H1 (cell line): ENCODE measurements at regions not wholly inside any gene's neighbourhood (a gene's known extent, or its start where the extent isn't known, plus 50 kb on each side); places are given as distances from the start of the nearest gene placed in this dataset.

Experiments used
- CTCF ChIA-PET: fragments of 300-600 bp; sonication (Branson Sonifier 250); formaldehyde crosslinking; loops from one replicate; lab custom pipeline; 2021; ENCODE audit not compliant: partially characterized antibody; lab: Charles Lee
- POLR2A ChIA-PET: fragments of 300-600 bp; sonication (Branson Sonifier 250); formaldehyde crosslinking; loops from one replicate; lab custom pipeline; 2021; ENCODE audit warnings: inconsistent platforms; ENCODE audit not compliant: partially characterized antibody; lab: Charles Lee
- DNase-seq, 2 experiments: peaks; one replicate each; pipeline versions ENCODE4 v3.0.0 to v3.0.0-alpha.2; 2010 to 2022; ENCODE audit warnings: low spot score in 2 of 2, low read depth in 1 of 2, mixed read lengths in 1 of 2
- FAIRE-seq: peaks from 2 replicates; lab custom pipeline; 2011; peaks lifted over from hg19 to GRCh38; lab: Jason Lieb, UNC
- H2AFZ ChIP-seq: 2 replicates; pipeline ENCODE4 v1.8.1; 2012; ENCODE audit warnings: low read length, inconsistent platforms
- H2AK5ac ChIP-seq: 2 replicates; pipeline ENCODE4 v1.6.1; 2013; ENCODE audit warnings: low read depth, low read length
- H2BK120ac ChIP-seq: replicated peaks from 2 replicates; pipeline ENCODE3; 2013; ENCODE audit warnings: low read depth, low read length, inconsistent platforms
- H2BK12ac ChIP-seq: 2 replicates; pipeline ENCODE4 v1.6.1; 2013; ENCODE audit warnings: low read depth, low read length
- H2BK15ac ChIP-seq: 2 replicates; pipeline ENCODE4 v1.6.1; 2013; ENCODE audit warnings: low read length
- H2BK20ac ChIP-seq: 2 replicates; pipeline ENCODE4 v1.6.1; 2013; ENCODE audit warnings: low read length
- H2BK5ac ChIP-seq: 2 replicates; pipeline ENCODE4 v1.6.1; 2013; ENCODE audit warnings: low read depth, low read length
- H3K14ac ChIP-seq: 2 replicates; pipeline ENCODE4 v1.6.1; 2013; ENCODE audit warnings: inconsistent platforms; ENCODE audit not compliant: insufficient read length
- H3K18ac ChIP-seq: 2 replicates; pipeline ENCODE4 v1.6.1; 2013; ENCODE audit warnings: low read length; ENCODE audit errors: extremely low read depth
- H3K23ac ChIP-seq: 2 replicates; pipeline ENCODE4 v1.6.1; 2013; ENCODE audit warnings: inconsistent platforms; ENCODE audit not compliant: insufficient read length
- H3K23me2 ChIP-seq: 2 replicates; pipeline ENCODE4 v1.6.1; 2013; ENCODE audit warnings: low read depth, low read length
- H3K27ac ChIP-seq: 2 replicates; pipeline ENCODE4 v1.6.1; 2011; ENCODE audit warnings: low read depth, low read length, inconsistent platforms
- H3K27me3 ChIP-seq, 4 experiments: replicated peaks in 1 of 4; 1 replicate in 1 of 4; 2 replicates in 3 of 4; pipeline versions ENCODE4 v1.6.1 to v1.8.1; 2011 to 2013; ENCODE audit warnings: low read length in 3 of 4, mild to moderate bottlenecking in 3 of 4, inconsistent platforms in 2 of 4, mixed read lengths in 2 of 4, moderate library complexity in 1 of 4; ENCODE audit not compliant: control insufficient read depth in 3 of 4, insufficient read depth in 3 of 4; ENCODE audit errors: extremely low read depth in 1 of 4
- H3K36me3 ChIP-seq, 4 experiments: 2 replicates each; pipeline versions ENCODE4 v1.6.1 to v1.8.1; 2011 to 2013; ENCODE audit warnings: mild to moderate bottlenecking in 4 of 4, low read length in 3 of 4, moderate library complexity in 2 of 4, control low read depth in 1 of 4, inconsistent platforms in 1 of 4; ENCODE audit not compliant: insufficient read depth in 4 of 4, control insufficient read depth in 2 of 4
- H3K4ac ChIP-seq: replicated peaks from 2 replicates; pipeline ENCODE3; 2013; ENCODE audit warnings: low read length, low read depth, mixed read lengths, inconsistent platforms; ENCODE audit not compliant: insufficient read length
- H3K4me1 ChIP-seq, 4 experiments: replicated peaks in 1 of 4; 1 replicate in 1 of 4; 2 replicates in 3 of 4; pipeline versions ENCODE4 v1.6.1 to v1.8.1; 2011 to 2013; ENCODE audit warnings: low read length in 3 of 4, inconsistent platforms in 2 of 4, mixed read lengths in 1 of 4; ENCODE audit not compliant: insufficient read depth in 4 of 4, control insufficient read depth in 3 of 4
- H3K4me2 ChIP-seq, 2 experiments: 2 replicates each; pipeline versions ENCODE4 v1.6.1 to v1.8.1; 2011 to 2013; ENCODE audit warnings: low read depth in 2 of 2, low read length in 2 of 2, control low read depth in 1 of 2, inconsistent platforms in 1 of 2, mild to moderate bottlenecking in 1 of 2; ENCODE audit not compliant: insufficient read depth in 1 of 2
- H3K4me3 ChIP-seq, 4 experiments: fragments of 200-600, 300-600 bp in 1 of 4; sonication (generic), shearing (Covaris generic), sonication (Bioruptor Twin) in 1 of 4; 2 replicates each; pipeline versions ENCODE4 v1.5.1 to v1.8.1; 2011 to 2016; ENCODE audit warnings: low read length in 4 of 4, low read depth in 3 of 4, control low read depth in 2 of 4, inconsistent platforms in 2 of 4, mild to moderate bottlenecking in 2 of 4, mixed read lengths in 1 of 4, moderate library complexity in 1 of 4; ENCODE audit not compliant: insufficient read depth in 2 of 4; ENCODE audit errors: extremely low read depth in 1 of 4
- H3K56ac ChIP-seq: replicated peaks from 2 replicates; pipeline ENCODE3; 2013; ENCODE audit warnings: low read depth, mild to moderate bottlenecking, mixed read lengths, low read length, inconsistent platforms; ENCODE audit not compliant: insufficient read length
- H3K79me1 ChIP-seq: 2 replicates; pipeline ENCODE4 v1.6.1; 2013; ENCODE audit warnings: low read depth, low read length, control low read depth
- H3K79me2 ChIP-seq, 2 experiments: 2 replicates each; pipeline versions ENCODE4 v1.6.1 to v1.8.1; 2012 to 2013; ENCODE audit warnings: low read length in 2 of 2, mild to moderate bottlenecking in 2 of 2, inconsistent platforms in 1 of 2; ENCODE audit not compliant: insufficient read depth in 2 of 2, control insufficient read depth in 1 of 2
- H3K9ac ChIP-seq, 4 experiments: replicated peaks in 1 of 4; 1 replicate in 1 of 4; 2 replicates in 3 of 4; pipeline versions ENCODE4 v1.6.1 to v1.8.1; 2011 to 2013; ENCODE audit warnings: low read depth in 3 of 4, low read length in 3 of 4, control low read depth in 2 of 4, mild to moderate bottlenecking in 2 of 4, moderate library complexity in 2 of 4, inconsistent platforms in 1 of 4; ENCODE audit errors: extremely low read depth in 1 of 4
- H3K9me3 ChIP-seq, 2 experiments: 2 replicates each; pipeline versions ENCODE4 v1.6.1 to v1.8.1; 2012 to 2013; ENCODE audit warnings: mild to moderate bottlenecking in 2 of 2, moderate library complexity in 2 of 2, control low read depth in 1 of 2, inconsistent platforms in 1 of 2, low read depth in 1 of 2, low read length in 1 of 2, mixed read lengths in 1 of 2; ENCODE audit not compliant: insufficient read depth in 2 of 2
- H4K20me1 ChIP-seq, 2 experiments: replicated peaks in 1 of 2; 2 replicates each; pipeline versions ENCODE3 to v1.8.1; 2011 to 2013; ENCODE audit warnings: inconsistent platforms in 2 of 2, low read length in 2 of 2, mild to moderate bottlenecking in 1 of 2; ENCODE audit not compliant: insufficient read depth in 2 of 2, control insufficient read depth in 1 of 2
- H4K5ac ChIP-seq: 2 replicates; pipeline ENCODE4 v1.6.1; 2013; ENCODE audit warnings: low read length, low read depth, mixed read lengths, inconsistent platforms; ENCODE audit not compliant: insufficient read length
- H4K8ac ChIP-seq: 2 replicates; pipeline ENCODE4 v1.8.0; 2013; ENCODE audit warnings: mild to moderate bottlenecking, moderate library complexity, low read length, inconsistent platforms; ENCODE audit not compliant: insufficient read depth; ENCODE audit errors: extremely low read depth
- H4K91ac ChIP-seq: replicated peaks from 2 replicates; pipeline ENCODE3; 2013; ENCODE audit warnings: low read length, mixed read lengths, inconsistent platforms; ENCODE audit not compliant: insufficient read length
- SIN3A ChIP-seq, 2 experiments: IDR thresholded peaks in 1 of 2; conservative IDR thresholded peaks in 1 of 2; 2 replicates each; pipeline ENCODE4 v1.6.1; 2011 to 2012; ENCODE audit warnings: low read length in 2 of 2, improper control_type of control experiment in 1 of 2, low read depth in 1 of 2, mild to moderate bottlenecking in 1 of 2
- WGBS, 2 experiments: shearing (Covaris generic) in 1 of 2; methylation state at CpG; one replicate each; pipeline versions ENCODE4 v1.1.6 to v1.1.7; 2013 to 2015; ENCODE audit warnings: low lambda C conversion rate in 2 of 2, mixed read lengths in 2 of 2, inconsistent platforms in 1 of 2, low coverage in 1 of 2, missing lambda C conversion rate in 1 of 2; ENCODE audit not compliant: insufficient replicate concordance in 2 of 2, insufficient coverage in 1 of 2, insufficient read length in 1 of 2; ENCODE audit errors: extremely low coverage in 1 of 2, missing lambda C conversion rate in 1 of 2; 5-methylcytosine and 5-hydroxymethylcytosine counted together

- H3K56ac ChIP-seq, result no peak overlapping the region
Measured at GRCh38 chr12:30181334-30181733, 397.6 kb upstream of the TMTC1 start.

More at GRCh38 chr12:30181334-30181733, 397.6 kb upstream of the TMTC1 start:
- Histone ChIP-seq H2AFZ (no peak overlapping the region), H4K91ac (no peak overlapping the region), H4K20me1 (no peaks in the 10 kb centered on the region), H3K18ac (no peak overlapping the region), H3K36me3 (no peaks in the 10 kb centered on the region), H2AK5ac (no peak overlapping the region), H3K23me2 (no peaks in the 10 kb centered on the region), H3K9ac (no peak overlapping the region), H2BK120ac (no peak overlapping the region), H2BK20ac (no peak overlapping the region), H3K79me1 (no peaks in the 10 kb centered on the region), H3K4ac (no peak overlapping the region), H3K79me2 (no peaks in the 10 kb centered on the region), H3K27ac (no peak overlapping the region), H3K14ac (no peak overlapping the region), H4K5ac (no peak overlapping the region), H4K8ac (no peak overlapping the region), H3K27me3 (no peaks in the 10 kb centered on the region), H2BK5ac (no peak overlapping the region), H3K4me2 (no peak overlapping the region), H3K9me3 (0 out of 4 replicates have a peak, but pooled peaks cover 0 to 4% of the 10 kb centered on the region in 2 experiments), H2BK15ac (no peak overlapping the region), H2BK12ac (no peak overlapping the region), H3K4me1 (no peaks in the 10 kb centered on the region), H3K23ac (no peak overlapping the region), H3K4me3 (no peak overlapping the region)
- CTCF ChIA-PET, result no interaction called here
- POLR2A ChIA-PET, result no interaction called here
- no peak for FAIRE-seq
- TF ChIP-seq SIN3A (conservative IDR thresholded peaks at IDR 0.05 in 1 of 2, IDR thresholded peaks at IDR 0.05 in 1 of 2; ENCODE audit: low read depth in 1 of 2, low read length in 2 of 2), result no peak
- no peak for DNase-seq
- 92% methylated on average over 1 of the region's 1 CpG; no CpG with 5 or more reads in 1 of the 2 experiments for WGBS, 2 experiments
